IMR-90 (cell line): ENCODE measurements at regions not wholly inside any gene's neighbourhood (a gene's known extent, or its start where the extent isn't known, plus 50 kb on each side); places are given as distances from the start of the nearest gene placed in this dataset.

ENCODE experiments used
- BHLHE40 ChIP-seq: fragments of 150-350 bp; IDR thresholded peaks from 2 replicates; pipeline ENCODE4 v1.6.1; 2016; ENCODE audit warnings: mild to moderate bottlenecking, low read depth, low read length
- CEBPB ChIP-seq: IDR thresholded peaks from 2 replicates; pipeline ENCODE4 v1.6.1; 2012; ENCODE audit warnings: low read depth, low read length, improper control_type of control experiment
- MXI1 ChIP-seq: IDR thresholded peaks from 2 replicates; pipeline ENCODE4 v1.6.1; 2012; ENCODE audit warnings: low read depth, mild to moderate bottlenecking, low read length, moderate library complexity, borderline replicate concordance
- POLR2A ChIP-seq: IDR thresholded peaks from 2 replicates; pipeline ENCODE4 v1.6.1; 2012; ENCODE audit warnings: mild to moderate bottlenecking, low read depth, low read length
- TF ChIP-seq, protein P1 (sequence below): conservative IDR thresholded peaks from 2 replicates; pipeline ENCODE4 v1.5.1; 2012; ENCODE audit warnings: mild to moderate bottlenecking, low read depth, low read length, improper control_type of control experiment

DNA sequence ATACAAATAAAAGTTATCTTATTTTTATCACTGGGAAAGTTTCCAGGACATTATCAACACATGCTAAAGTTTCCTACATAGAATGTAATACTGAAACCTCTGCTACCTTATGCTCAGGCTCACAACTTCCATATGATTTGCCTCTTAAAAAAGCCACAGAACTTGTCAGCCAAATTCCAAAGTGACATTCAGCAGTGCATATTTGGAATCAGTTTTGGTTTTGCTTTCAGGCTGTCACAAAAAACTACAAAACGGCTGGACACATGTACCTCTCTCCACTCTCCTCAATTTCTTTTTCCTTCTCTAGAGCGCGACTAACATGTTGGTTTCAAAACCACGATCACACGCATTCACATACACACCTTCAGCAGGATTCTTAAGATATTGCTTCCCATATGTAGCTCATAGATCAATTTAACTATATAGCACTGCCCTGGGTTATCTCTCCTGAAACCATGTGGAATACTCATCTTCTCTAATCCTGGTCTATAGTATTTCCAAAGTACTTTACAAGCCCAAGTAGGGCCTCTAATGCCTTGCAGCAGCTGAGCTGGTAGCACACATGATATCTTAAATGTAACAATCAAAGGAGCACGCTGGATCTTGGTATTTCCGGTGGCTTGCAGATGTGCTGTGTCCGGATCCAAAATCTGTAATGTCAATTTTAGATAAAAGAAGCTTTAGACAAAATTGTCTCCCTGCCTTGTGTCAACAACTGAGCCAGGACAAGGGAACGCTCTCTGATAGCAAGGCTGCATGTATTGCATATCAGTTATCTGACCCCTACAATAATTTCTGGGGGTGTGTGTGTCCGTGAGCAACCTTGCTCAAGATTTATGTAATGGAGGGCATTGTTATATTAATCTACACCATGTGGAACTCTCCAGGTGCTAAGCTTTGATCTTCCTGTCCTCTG, 203.2 kb downstream of the DMRT2 start:
- TF ChIP-seq, protein P1, sequence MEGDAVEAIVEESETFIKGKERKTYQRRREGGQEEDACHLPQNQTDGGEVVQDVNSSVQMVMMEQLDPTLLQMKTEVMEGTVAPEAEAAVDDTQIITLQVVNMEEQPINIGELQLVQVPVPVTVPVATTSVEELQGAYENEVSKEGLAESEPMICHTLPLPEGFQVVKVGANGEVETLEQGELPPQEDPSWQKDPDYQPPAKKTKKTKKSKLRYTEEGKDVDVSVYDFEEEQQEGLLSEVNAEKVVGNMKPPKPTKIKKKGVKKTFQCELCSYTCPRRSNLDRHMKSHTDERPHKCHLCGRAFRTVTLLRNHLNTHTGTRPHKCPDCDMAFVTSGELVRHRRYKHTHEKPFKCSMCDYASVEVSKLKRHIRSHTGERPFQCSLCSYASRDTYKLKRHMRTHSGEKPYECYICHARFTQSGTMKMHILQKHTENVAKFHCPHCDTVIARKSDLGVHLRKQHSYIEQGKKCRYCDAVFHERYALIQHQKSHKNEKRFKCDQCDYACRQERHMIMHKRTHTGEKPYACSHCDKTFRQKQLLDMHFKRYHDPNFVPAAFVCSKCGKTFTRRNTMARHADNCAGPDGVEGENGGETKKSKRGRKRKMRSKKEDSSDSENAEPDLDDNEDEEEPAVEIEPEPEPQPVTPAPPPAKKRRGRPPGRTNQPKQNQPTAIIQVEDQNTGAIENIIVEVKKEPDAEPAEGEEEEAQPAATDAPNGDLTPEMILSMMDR: no peak
- no peak for TF ChIP-seq POLR2A
- TF ChIP-seq MXI1: no peak
- no peak for TF ChIP-seq BHLHE40
- TF ChIP-seq CEBPB: no peak
